ENCODE measurements at regions not wholly inside any gene's neighbourhood (a gene's known extent, or its start where the extent isn't known, plus 50 kb on each side); places are given as distances from the start of the nearest gene placed in this dataset.

GRCh38 chr12:45122768-45123380 is 72.0 kb upstream of the DBX2 start:
- Histone ChIP-seq H2BK12ac (ENCODE audit: low read length in 2 of 2) (no peak overlapping the region), H3K4me1 (ENCODE audit: control insufficient read depth, insufficient read depth, low read depth, low read length) (peaks cover 1% of the 10 kb centered on the region), H4K91ac (ENCODE audit: low read length) (no peak overlapping the region), H3K27me3 (ENCODE audit: control insufficient read depth in 1 of 2, insufficient read depth in 1 of 2, low read length in 2 of 2) (peaks cover 0 to 15% of the 10 kb centered on the region in 2 experiments), H2BK15ac (ENCODE audit: low read depth, poor library complexity, severe bottlenecking) (no peak overlapping the region), H3K14ac (ENCODE audit: low read length in 2 of 2) (no peak overlapping the region), H3K9me3 (ENCODE audit: control insufficient read depth, low read length) (no peaks in the 10 kb centered on the region), H3K36me3 (ENCODE audit: control insufficient read depth in 1 of 2, insufficient read depth in 2 of 2, low read depth in 1 of 2, low read length in 2 of 2) (no peaks in the 10 kb centered on the region), H3K18ac (ENCODE audit: low read depth in 1 of 2, low read length in 2 of 2) (no peak overlapping the region), H2AFZ (ENCODE audit: low read depth, low read length) (no peak overlapping the region), H3K4ac (ENCODE audit: low read depth in 1 of 2, low read length in 2 of 2) (no peak overlapping the region), H3K9ac (ENCODE audit: low read length) (no peak overlapping the region), H2AK5ac (ENCODE audit: low read length, severe bottlenecking) (no peak overlapping the region), H4K8ac (ENCODE audit: low read length) (no peak overlapping the region), H3K4me2 (ENCODE audit: low read length, poor library complexity, severe bottlenecking) (no peak overlapping the region), H3K27ac (ENCODE audit: low read length, poor library complexity, severe bottlenecking) (no peak overlapping the region), H3K4me3 (ENCODE audit: insufficient read depth in 1 of 2, low read depth in 1 of 2, low read length in 2 of 2) (no peak overlapping the region), H2BK120ac (ENCODE audit: low read depth, low read length) (no peak overlapping the region), H3K23ac (ENCODE audit: low read length in 2 of 2) (no peak overlapping the region), H3K79me1 (replicated peaks; ENCODE audit: low read length, poor library complexity, severe bottlenecking) (no peaks in the 10 kb centered on the region), H2BK5ac (ENCODE audit: low read depth, low read length, poor library complexity, severe bottlenecking) (no peak overlapping the region)
- DNase-seq: peak; percentile 5
- WGBS: 71% methylated on average over 4 of the region's 6 CpGs

GRCh38 chr12:45124485-45125155 is 73.7 kb upstream of the DBX2 start:
- no peak overlapping the region for H2AFZ ChIP-seq (ENCODE audit: low read depth, low read length)
- H3K9ac ChIP-seq (ENCODE audit: low read length): no peak overlapping the region
- H2AK5ac ChIP-seq (ENCODE audit: low read length, severe bottlenecking): no peak overlapping the region
- no peak overlapping the region for H3K4ac ChIP-seq (ENCODE audit: low read depth in 1 of 2, low read length in 2 of 2)
- no peaks in the 10 kb centered on the region for H3K9me3 ChIP-seq (ENCODE audit: control insufficient read depth, low read length)
- H3K4me2 ChIP-seq (ENCODE audit: low read length, poor library complexity, severe bottlenecking): no peak overlapping the region
- no peak overlapping the region for H3K4me3 ChIP-seq (ENCODE audit: insufficient read depth in 1 of 2, low read depth in 1 of 2, low read length in 2 of 2)
- H2BK120ac ChIP-seq (ENCODE audit: low read depth, low read length): no peak overlapping the region
- H3K27ac ChIP-seq (ENCODE audit: low read length, poor library complexity, severe bottlenecking): no peak overlapping the region
- no peaks in the 10 kb centered on the region for H3K36me3 ChIP-seq (ENCODE audit: control insufficient read depth in 1 of 2, insufficient read depth in 2 of 2, low read depth in 1 of 2, low read length in 2 of 2)
- peaks cover 1% of the 10 kb centered on the region for H3K4me1 ChIP-seq (ENCODE audit: control insufficient read depth, insufficient read depth, low read depth, low read length)
- H4K91ac ChIP-seq (ENCODE audit: low read length): no peak overlapping the region
- no peak overlapping the region for H3K23ac ChIP-seq (ENCODE audit: low read length in 2 of 2)
- H4K8ac ChIP-seq (ENCODE audit: low read length): no peak overlapping the region
- no peak overlapping the region for H2BK12ac ChIP-seq (ENCODE audit: low read length in 2 of 2)
- no peaks in the 10 kb centered on the region for H3K79me1 ChIP-seq (replicated peaks; ENCODE audit: low read length, poor library complexity, severe bottlenecking)
- H3K14ac ChIP-seq (ENCODE audit: low read length in 2 of 2): no peak overlapping the region
- H3K27me3 ChIP-seq (ENCODE audit: control insufficient read depth in 1 of 2, insufficient read depth in 1 of 2, low read length in 2 of 2): peaks cover 0 to 18% of the 10 kb centered on the region in 2 experiments
- WGBS: 35% methylated on average over 2 of the region's 3 CpGs
- no peak for DNase-seq
- H2BK5ac ChIP-seq (ENCODE audit: low read depth, low read length, poor library complexity, severe bottlenecking): no peak overlapping the region
- no peak overlapping the region for H3K18ac ChIP-seq (ENCODE audit: low read depth in 1 of 2, low read length in 2 of 2)
- H2BK15ac ChIP-seq (ENCODE audit: low read depth, poor library complexity, severe bottlenecking): no peak overlapping the region

GRCh38 chr12:45125997-45126396 is 75.1 kb upstream of the DBX2 start:
- Histone ChIP-seq H3K4me1 (ENCODE audit: control insufficient read depth, insufficient read depth, low read depth, low read length) (no peaks in the 10 kb centered on the region), H3K9ac (ENCODE audit: low read length) (no peak overlapping the region), H3K4me2 (ENCODE audit: low read length, poor library complexity, severe bottlenecking) (no peak overlapping the region), H2AFZ (ENCODE audit: low read depth, low read length) (no peak overlapping the region), H4K91ac (ENCODE audit: low read length) (no peak overlapping the region), H2BK15ac (ENCODE audit: low read depth, poor library complexity, severe bottlenecking) (no peak overlapping the region), H3K23ac (ENCODE audit: low read length in 2 of 2) (no peak overlapping the region), H3K79me1 (replicated peaks; ENCODE audit: low read length, poor library complexity, severe bottlenecking) (no peaks in the 10 kb centered on the region), H3K27ac (ENCODE audit: low read length, poor library complexity, severe bottlenecking) (no peak overlapping the region), H2BK12ac (ENCODE audit: low read length in 2 of 2) (no peak overlapping the region), H3K4ac (ENCODE audit: low read depth in 1 of 2, low read length in 2 of 2) (no peak overlapping the region), H2BK5ac (ENCODE audit: low read depth, low read length, poor library complexity, severe bottlenecking) (no peak overlapping the region), H4K8ac (ENCODE audit: low read length) (no peak overlapping the region), H3K4me3 (ENCODE audit: insufficient read depth in 1 of 2, low read depth in 1 of 2, low read length in 2 of 2) (no peak overlapping the region), H3K9me3 (ENCODE audit: control insufficient read depth, low read length) (no peaks in the 10 kb centered on the region), H3K18ac (ENCODE audit: low read depth in 1 of 2, low read length in 2 of 2) (no peak overlapping the region), H2BK120ac (ENCODE audit: low read depth, low read length) (no peak overlapping the region), H3K36me3 (ENCODE audit: control insufficient read depth in 1 of 2, insufficient read depth in 2 of 2, low read depth in 1 of 2, low read length in 2 of 2) (no peaks in the 10 kb centered on the region), H3K14ac (ENCODE audit: low read length in 2 of 2) (no peak overlapping the region), H3K27me3 (ENCODE audit: control insufficient read depth in 1 of 2, insufficient read depth in 1 of 2, low read length in 2 of 2) (peaks cover 0 to 18% of the 10 kb centered on the region in 2 experiments), H2AK5ac (ENCODE audit: low read length, severe bottlenecking) (no peak overlapping the region)
- no peak for DNase-seq
- WGBS: 85% methylated on average over 2 of the region's 2 CpGs

- Histone ChIP-seq H2BK15ac (ENCODE audit: low read depth, poor library complexity, severe bottlenecking) (no peak overlapping the region), H3K14ac (ENCODE audit: low read length in 2 of 2) (no peak overlapping the region), H3K27ac (ENCODE audit: low read length, poor library complexity, severe bottlenecking) (no peak overlapping the region), H3K4me1 (ENCODE audit: control insufficient read depth, insufficient read depth, low read depth, low read length) (no peaks in the 10 kb centered on the region), H3K79me1 (replicated peaks; ENCODE audit: low read length, poor library complexity, severe bottlenecking) (no peaks in the 10 kb centered on the region), H3K27me3 (ENCODE audit: control insufficient read depth in 1 of 2, insufficient read depth in 1 of 2, low read length in 2 of 2) (peaks cover 5 to 32% of the 10 kb centered on the region in 2 experiments), H3K9ac (ENCODE audit: low read length) (no peak overlapping the region), H3K9me3 (ENCODE audit: control insufficient read depth, low read length) (no peaks in the 10 kb centered on the region), H2BK120ac (ENCODE audit: low read depth, low read length) (no peak overlapping the region), H2BK12ac (ENCODE audit: low read length in 2 of 2) (no peak overlapping the region), H2AK5ac (ENCODE audit: low read length, severe bottlenecking) (no peak overlapping the region), H2AFZ (ENCODE audit: low read depth, low read length) (no peak overlapping the region), H3K23ac (ENCODE audit: low read length in 2 of 2) (no peak overlapping the region), H3K18ac (ENCODE audit: low read depth in 1 of 2, low read length in 2 of 2) (no peak overlapping the region), H4K91ac (ENCODE audit: low read length) (no peak overlapping the region), H2BK5ac (ENCODE audit: low read depth, low read length, poor library complexity, severe bottlenecking) (no peak overlapping the region), H3K4me2 (ENCODE audit: low read length, poor library complexity, severe bottlenecking) (no peak overlapping the region), H4K8ac (ENCODE audit: low read length) (no peak overlapping the region), H3K36me3 (ENCODE audit: control insufficient read depth in 1 of 2, insufficient read depth in 2 of 2, low read depth in 1 of 2, low read length in 2 of 2) (no peaks in the 10 kb centered on the region), H3K4me3 (ENCODE audit: insufficient read depth in 1 of 2, low read depth in 1 of 2, low read length in 2 of 2) (no peak overlapping the region), H3K4ac (ENCODE audit: low read depth in 1 of 2, low read length in 2 of 2) (no peak overlapping the region)
- DNase-seq: no peak
- WGBS: no CpG with 5 or more reads among the region's 1 CpG
Observed at GRCh38 chr12:45128637-45129036, 77.7 kb upstream of the DBX2 start.

Measured in mesenchymal stem cell (in vitro differentiated cells and primary cell).